Activated naive CD8-positive, alpha-beta T cell treated with anti-CD3 and anti-CD28 coated beads for 36 hours (primary cell): ENCODE measurements at regions not wholly inside any gene's neighbourhood (a gene's known extent, or its start where the extent isn't known, plus 50 kb on each side); places are given as distances from the start of the nearest gene placed in this dataset.

Source experiments
- DNase-seq: peaks from one replicate; pipeline ENCODE4 v3.0.0; 2021
- H3K27ac Mint-ChIP-seq: one replicate; pipeline ENCODE4 v1.8.0; 2022; ENCODE audit warnings: mild to moderate bottlenecking, moderate library complexity, mixed read lengths
- H3K27me3 Mint-ChIP-seq: one replicate; pipeline ENCODE4 v1.8.0; 2022; ENCODE audit warnings: mild to moderate bottlenecking, mixed read lengths
- H3K36me3 Mint-ChIP-seq: one replicate; pipeline ENCODE4 v1.8.0; 2021; ENCODE audit warnings: mild to moderate bottlenecking, mixed read lengths
- H3K4me1 Mint-ChIP-seq: one replicate; pipeline ENCODE4 v1.8.0; 2021; ENCODE audit warnings: mixed read lengths
- H3K4me3 Mint-ChIP-seq: one replicate; pipeline ENCODE4 v1.8.0; 2022; ENCODE audit warnings: mild to moderate bottlenecking, moderate library complexity, mixed read lengths
- H3K9me3 Mint-ChIP-seq: one replicate; pipeline ENCODE4 v1.8.0; 2022; ENCODE audit warnings: mixed read lengths

DNA sequence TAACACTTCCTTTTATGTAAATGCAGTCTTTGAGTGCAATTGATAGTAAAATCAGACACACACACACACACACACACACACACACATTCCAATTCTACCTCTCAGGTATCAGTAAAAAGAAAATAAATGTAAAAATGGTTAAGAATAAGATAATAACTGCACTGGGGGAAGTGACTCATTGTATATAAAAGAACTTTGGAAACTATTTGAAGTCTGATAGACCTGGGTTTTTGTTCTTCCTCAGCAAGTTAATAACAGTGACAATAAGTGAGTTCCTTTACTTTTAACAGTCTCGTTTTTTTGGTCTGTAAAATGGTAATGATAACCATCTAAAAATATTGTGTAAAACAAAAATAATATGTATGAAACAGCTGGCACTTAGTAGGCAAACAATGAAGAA lies 1815.0 kb downstream of the MRPL39 start:
- Mint-ChIP-seq H3K27me3 (no peaks in the 10 kb centered on the region), H3K4me1 (peaks cover 4% of the 10 kb centered on the region), H3K36me3 (no peaks in the 10 kb centered on the region), H3K27ac (no peak overlapping the region), H3K4me3 (no peak overlapping the region), H3K9me3 (no peaks in the 10 kb centered on the region)
- no peak for DNase-seq

DNA sequence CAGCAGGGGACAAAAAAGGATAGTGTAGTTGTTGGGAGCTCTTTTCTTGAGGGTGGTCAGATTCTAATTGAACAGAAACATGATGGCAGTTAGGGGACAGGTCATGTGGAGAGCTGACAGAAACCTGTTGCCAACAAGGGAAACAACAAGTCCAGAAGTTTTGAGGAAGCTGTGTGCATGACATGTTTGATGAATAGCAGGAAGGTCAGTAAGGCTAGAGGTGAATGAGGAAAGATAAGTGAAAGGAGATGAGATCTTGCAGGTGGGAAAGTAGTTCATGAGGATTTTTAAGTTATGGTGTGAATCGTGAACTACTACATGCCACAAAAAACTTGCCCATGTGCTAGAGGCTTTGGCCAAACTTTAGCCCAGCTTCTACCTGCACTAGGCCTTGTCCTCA lies 1817.4 kb downstream of the MRPL39 start:
- Mint-ChIP-seq H3K27me3 (no peaks in the 10 kb centered on the region), H3K36me3 (no peaks in the 10 kb centered on the region), H3K27ac (no peak overlapping the region), H3K4me1 (peaks cover 4% of the 10 kb centered on the region), H3K9me3 (no peaks in the 10 kb centered on the region), H3K4me3 (no peak overlapping the region)
- DNase-seq: no peak

DNA sequence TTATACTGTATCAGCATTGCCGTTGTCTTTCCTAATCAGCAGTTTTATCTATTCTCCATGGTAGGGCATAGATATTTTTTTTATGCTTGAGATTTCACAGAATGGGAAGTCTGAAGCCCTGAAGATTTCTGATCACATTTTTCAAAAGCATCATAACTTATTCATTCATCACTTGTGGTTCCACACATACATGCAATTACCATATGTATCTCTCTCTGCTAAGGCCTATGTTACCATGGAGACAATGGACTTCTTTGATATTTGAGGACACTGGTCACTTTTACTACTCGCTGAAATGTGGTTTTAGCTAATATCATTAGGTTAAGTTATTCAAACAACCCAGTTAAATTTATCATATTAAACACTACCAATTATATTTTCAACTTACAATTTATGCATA lies 1827.0 kb downstream of the MRPL39 start:
- DNase-seq: no peak
- Mint-ChIP-seq H3K9me3 (no peaks in the 10 kb centered on the region), H3K4me3 (no peak overlapping the region), H3K4me1 (no peaks in the 10 kb centered on the region), H3K36me3 (no peaks in the 10 kb centered on the region), H3K27me3 (no peaks in the 10 kb centered on the region), H3K27ac (no peak overlapping the region)

DNA sequence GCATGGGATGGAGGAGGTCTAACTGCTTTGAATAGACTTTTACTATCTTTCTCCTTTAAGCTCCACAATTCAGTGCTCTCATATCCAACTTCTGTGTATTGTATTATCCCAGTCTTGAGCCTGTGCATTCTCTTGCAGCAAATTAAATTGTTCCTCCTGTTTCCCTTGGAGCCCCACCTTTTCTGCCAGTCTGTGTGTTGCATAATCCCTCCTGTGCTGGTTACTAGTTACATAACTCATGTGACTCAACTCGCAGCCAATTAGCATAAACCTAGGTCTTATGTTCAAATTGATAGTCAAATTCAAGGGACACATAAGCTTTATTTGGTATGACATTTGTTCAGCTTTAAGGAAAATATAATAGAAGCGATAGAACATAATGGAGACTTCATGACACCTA lies 1863.5 kb downstream of the MRPL39 start:
- peaks cover 13% of the 10 kb centered on the region for H3K27me3 Mint-ChIP-seq
- no peaks in the 10 kb centered on the region for H3K9me3 Mint-ChIP-seq
- no peaks in the 10 kb centered on the region for H3K36me3 Mint-ChIP-seq
- H3K4me1 Mint-ChIP-seq: no peaks in the 10 kb centered on the region
- H3K27ac Mint-ChIP-seq: no peak overlapping the region
- DNase-seq: no peak
- no peak overlapping the region for H3K4me3 Mint-ChIP-seq

DNA sequence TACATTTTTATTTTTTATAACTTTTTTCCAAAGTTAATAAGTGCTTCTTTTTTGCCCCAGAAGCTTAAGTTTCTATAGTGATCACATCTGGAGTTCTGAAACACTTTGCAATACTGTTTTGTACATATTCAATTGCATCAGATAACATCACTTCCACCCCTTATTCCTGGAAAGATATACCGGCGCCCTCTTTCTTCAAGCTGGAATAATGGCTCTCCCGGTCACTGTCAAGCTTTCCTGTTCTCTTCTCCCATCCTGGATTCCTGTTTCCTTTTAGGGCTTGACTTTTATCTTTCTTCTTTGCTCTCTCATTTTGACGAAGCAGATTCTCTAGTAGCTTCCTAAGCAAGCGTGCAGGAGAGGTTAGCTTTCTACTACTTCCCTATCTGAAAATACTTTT lies 1866.8 kb downstream of the MRPL39 start:
- no peak overlapping the region for H3K4me3 Mint-ChIP-seq
- H3K9me3 Mint-ChIP-seq: no peaks in the 10 kb centered on the region
- no peaks in the 10 kb centered on the region for H3K4me1 Mint-ChIP-seq
- no peak overlapping the region for H3K27ac Mint-ChIP-seq
- peaks cover 16% of the 10 kb centered on the region for H3K27me3 Mint-ChIP-seq
- no peaks in the 10 kb centered on the region for H3K36me3 Mint-ChIP-seq
- DNase-seq: no peak

DNA sequence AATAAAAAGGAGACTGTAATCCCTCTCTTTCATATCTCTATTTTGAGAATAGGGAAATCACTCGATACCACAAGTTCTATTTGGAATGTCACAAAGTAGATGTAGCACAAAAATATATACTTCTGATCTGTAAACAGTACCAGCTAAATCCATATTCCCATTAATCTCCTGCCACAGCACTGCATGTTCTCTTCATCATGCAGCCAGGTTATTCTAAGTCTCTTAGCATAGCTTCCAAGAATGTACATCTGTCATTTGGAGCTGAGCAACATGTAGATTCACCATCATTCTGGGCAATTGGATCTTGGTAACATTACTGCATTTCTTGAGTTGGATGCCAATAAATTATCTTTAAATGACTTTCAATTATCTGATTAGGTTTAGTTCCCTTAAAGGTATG lies 1874.5 kb downstream of the MRPL39 start:
- H3K27me3 Mint-ChIP-seq: peaks cover under 1% of the 10 kb centered on the region
- DNase-seq: no peak
- no peaks in the 10 kb centered on the region for H3K36me3 Mint-ChIP-seq
- H3K9me3 Mint-ChIP-seq: no peaks in the 10 kb centered on the region
- H3K27ac Mint-ChIP-seq: no peak overlapping the region
- no peaks in the 10 kb centered on the region for H3K4me1 Mint-ChIP-seq
- no peak overlapping the region for H3K4me3 Mint-ChIP-seq

DNA sequence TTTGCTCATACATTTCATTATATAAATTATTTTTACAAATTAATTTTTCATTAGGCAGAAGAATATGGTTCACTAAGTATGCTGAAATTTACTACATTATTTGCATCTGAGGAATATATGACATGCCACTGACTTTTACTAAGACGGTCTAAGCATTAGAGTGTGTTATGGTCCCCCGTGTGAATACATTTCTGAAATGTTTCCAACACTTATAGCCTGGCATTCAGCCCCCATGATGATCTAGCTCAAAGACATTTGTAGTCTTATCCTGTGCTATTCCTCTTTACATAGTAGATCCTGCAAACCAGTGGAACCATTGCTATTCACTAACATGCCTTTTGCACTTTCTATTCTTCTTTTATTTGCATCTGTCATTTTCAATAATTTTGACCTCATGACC lies 1878.0 kb downstream of the MRPL39 start:
- Mint-ChIP-seq H3K4me1 (no peaks in the 10 kb centered on the region), H3K36me3 (no peaks in the 10 kb centered on the region), H3K27me3 (peaks cover 4% of the 10 kb centered on the region), H3K4me3 (no peak overlapping the region), H3K9me3 (no peaks in the 10 kb centered on the region), H3K27ac (no peak overlapping the region)
- no peak for DNase-seq

DNA sequence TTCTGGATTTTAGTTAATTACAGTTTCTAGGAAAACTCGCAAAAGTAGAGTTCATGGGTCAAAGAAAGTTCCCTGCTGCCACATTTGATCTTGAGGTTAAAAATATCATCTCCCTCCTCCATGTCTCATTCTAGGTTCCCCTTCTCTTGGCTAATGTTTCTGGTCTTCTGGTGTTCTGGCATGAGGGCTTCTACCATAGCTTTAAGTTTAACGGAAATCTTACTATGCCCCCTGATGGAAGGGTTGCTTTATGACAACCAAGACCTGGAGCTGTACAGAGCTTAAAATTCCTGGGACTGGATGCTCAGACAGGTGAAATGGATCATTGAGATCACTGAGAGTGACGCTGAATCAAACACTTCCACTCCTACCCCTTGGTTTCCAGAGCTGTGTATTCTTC lies 1881.7 kb downstream of the MRPL39 start:
- no peaks in the 10 kb centered on the region for H3K36me3 Mint-ChIP-seq
- H3K4me3 Mint-ChIP-seq: no peak overlapping the region
- H3K4me1 Mint-ChIP-seq: no peaks in the 10 kb centered on the region
- peaks cover 14% of the 10 kb centered on the region for H3K27me3 Mint-ChIP-seq
- no peak overlapping the region for H3K27ac Mint-ChIP-seq
- H3K9me3 Mint-ChIP-seq: no peaks in the 10 kb centered on the region
- no peak for DNase-seq

DNA sequence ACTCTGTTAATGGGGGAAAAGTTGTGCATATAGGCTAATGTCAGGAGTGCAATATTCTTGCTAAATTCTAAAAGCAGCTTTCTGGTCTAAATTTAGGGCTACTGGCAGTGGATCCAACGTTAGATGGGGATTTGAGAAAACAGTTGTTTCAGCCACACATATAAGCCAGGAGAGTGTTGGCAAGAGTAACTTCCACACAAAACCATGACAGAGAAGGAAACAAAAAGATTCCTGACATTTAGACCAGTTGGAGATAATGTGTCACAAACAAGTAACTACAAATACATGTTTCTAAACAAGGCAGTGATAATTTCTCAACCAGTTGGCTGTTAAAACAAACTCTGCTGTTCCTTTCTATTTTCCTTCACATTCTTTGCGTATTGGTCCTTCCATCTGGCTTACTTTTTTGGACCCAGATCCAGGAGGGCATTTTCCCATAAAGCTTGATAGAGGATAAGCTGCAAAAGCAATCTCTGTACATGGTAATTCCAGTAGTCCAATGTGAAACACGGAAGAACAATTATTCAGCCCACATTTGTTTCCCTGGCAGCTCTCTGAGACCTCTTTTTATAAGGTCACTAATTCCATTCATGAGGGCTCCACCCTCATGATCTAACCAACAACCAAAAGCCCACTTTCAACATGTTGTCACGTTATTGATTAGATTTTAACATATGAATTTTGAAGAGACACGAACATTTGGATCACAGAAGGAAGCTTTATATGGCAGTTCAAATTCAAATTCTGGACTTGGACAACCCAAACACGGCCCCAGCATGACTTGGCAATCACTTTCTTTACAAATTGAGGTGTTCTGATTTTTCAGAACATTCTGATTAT lies 1888.6 kb downstream of the MRPL39 start:
- no peaks in the 10 kb centered on the region for H3K36me3 Mint-ChIP-seq

DNA sequence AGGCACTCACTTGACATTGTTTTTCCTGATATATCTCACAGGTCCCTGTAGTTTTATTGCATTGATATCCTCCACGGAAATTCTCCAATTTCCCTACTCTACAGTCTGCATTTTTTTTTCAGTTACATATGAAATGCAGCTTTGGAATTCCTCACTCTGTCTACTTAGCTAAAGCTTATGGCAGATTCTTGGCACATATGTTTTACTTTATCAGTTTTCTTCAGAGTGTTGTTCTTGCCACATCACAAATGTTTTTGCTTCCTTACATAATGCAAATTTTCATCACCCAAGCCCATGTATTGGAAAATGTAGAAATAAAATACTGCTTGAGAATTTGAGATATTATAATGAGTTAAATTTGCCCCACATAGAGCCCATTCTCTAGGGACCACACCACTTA lies 1895.1 kb downstream of the MRPL39 start:
- H3K9me3 Mint-ChIP-seq: no peaks in the 10 kb centered on the region
- H3K4me1 Mint-ChIP-seq: no peaks in the 10 kb centered on the region
- H3K36me3 Mint-ChIP-seq: no peaks in the 10 kb centered on the region
- no peak for DNase-seq
- no peak overlapping the region for H3K4me3 Mint-ChIP-seq
- peaks cover 16% of the 10 kb centered on the region for H3K27me3 Mint-ChIP-seq
- H3K27ac Mint-ChIP-seq: no peak overlapping the region

More for the DNA sequence above, 1888.6 kb downstream of the MRPL39 start:
- Mint-ChIP-seq H3K27me3 (peaks cover 35% of the 10 kb centered on the region), H3K4me1 (no peaks in the 10 kb centered on the region), H3K4me3 (no peak overlapping the region), H3K9me3 (no peaks in the 10 kb centered on the region), H3K27ac (no peak overlapping the region)
- no peak for DNase-seq

DNA sequence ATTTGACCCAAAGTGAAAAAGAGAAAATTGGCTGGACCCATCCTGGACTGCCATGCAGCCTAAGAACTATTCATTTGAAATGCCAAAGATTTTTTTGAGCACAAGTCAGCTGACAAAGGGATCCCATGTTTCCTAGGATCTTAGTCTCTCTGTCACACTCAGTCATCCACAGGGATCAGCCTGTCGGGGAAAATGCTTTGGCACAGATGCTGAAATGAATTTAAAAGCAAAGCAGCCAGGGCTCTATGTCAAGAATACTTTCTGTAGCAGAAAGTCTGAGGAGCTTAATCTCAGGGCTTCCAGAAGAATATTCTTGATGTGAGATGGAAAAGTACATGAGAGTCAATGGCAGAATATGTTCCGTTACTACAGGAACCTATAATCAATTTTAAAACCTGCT lies 1900.8 kb downstream of the MRPL39 start:
- no peak overlapping the region for H3K27ac Mint-ChIP-seq
- H3K4me1 Mint-ChIP-seq: no peaks in the 10 kb centered on the region
- no peaks in the 10 kb centered on the region for H3K27me3 Mint-ChIP-seq
- H3K4me3 Mint-ChIP-seq: no peak overlapping the region
- no peaks in the 10 kb centered on the region for H3K9me3 Mint-ChIP-seq
- DNase-seq: no peak
- no peaks in the 10 kb centered on the region for H3K36me3 Mint-ChIP-seq

DNA sequence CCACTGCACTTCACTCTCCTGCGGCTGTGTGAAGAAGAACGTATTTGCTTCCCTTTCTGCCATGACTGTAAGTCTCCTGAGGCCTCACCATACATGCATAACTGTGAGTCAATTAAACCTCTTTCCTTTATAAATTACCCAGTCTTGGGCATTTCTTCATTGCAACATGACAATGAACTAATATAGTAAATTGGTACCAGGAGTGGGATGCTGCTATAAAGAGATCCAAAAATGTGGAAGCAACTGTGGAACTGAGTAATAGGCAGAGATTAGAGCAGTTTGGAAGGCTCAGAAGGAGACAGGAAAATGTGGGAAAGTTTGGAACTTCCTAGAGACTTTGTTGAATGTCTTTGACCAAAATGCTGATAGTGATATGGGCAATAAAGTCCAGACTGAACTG lies 1907.9 kb downstream of the MRPL39 start:
- no peak overlapping the region for H3K27ac Mint-ChIP-seq

DNA sequence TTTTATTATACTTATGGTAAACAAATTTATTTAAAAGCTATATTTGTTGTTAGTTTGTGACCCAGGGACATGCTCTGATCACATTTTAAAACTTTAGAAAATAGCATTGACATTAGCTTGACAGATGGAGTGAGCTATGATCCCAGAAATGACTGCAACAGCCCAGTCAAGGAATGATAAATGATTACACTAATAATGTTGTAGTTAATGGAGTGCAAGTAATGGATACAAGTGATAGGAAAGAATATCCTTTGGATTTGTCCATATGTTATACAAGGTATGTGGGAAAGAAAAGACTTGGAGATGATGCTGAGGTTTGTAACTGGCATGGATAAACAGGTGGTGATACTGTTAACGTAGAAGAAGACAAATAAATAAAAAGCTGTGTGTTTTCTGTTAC lies 1908.7 kb downstream of the MRPL39 start:
- DNase-seq: no peak
- H3K36me3 Mint-ChIP-seq: no peaks in the 10 kb centered on the region
- no peaks in the 10 kb centered on the region for H3K4me1 Mint-ChIP-seq
- H3K9me3 Mint-ChIP-seq: peaks cover 4% of the 10 kb centered on the region
- H3K27me3 Mint-ChIP-seq: no peaks in the 10 kb centered on the region
- no peak overlapping the region for H3K4me3 Mint-ChIP-seq
- H3K27ac Mint-ChIP-seq: no peak overlapping the region

More for the DNA sequence above, 1907.9 kb downstream of the MRPL39 start:
- H3K4me1 Mint-ChIP-seq: no peaks in the 10 kb centered on the region
- H3K4me3 Mint-ChIP-seq: no peak overlapping the region
- DNase-seq: no peak
- peaks cover 4% of the 10 kb centered on the region for H3K9me3 Mint-ChIP-seq
- H3K27me3 Mint-ChIP-seq: no peaks in the 10 kb centered on the region
- no peaks in the 10 kb centered on the region for H3K36me3 Mint-ChIP-seq

DNA sequence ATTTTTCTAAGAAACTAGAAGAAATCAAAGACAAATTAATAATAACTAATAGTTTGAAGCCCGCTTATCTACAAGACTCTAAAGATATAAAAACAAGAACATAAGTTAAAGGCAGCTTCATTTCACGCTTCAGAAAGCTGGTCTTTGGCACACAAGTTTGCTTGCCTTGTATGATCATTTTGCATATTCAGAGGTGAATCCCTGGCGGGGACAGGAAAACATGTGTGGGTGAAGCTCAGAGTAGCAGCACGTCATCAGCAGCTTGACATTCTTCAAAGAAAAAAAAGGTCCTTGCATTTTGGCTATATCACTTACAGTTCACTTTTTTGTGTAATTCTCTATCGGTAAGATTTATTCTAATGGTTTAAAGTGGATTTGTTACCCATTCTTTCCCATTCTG lies 1911.8 kb downstream of the MRPL39 start:
- no peaks in the 10 kb centered on the region for H3K4me1 Mint-ChIP-seq

DNA sequence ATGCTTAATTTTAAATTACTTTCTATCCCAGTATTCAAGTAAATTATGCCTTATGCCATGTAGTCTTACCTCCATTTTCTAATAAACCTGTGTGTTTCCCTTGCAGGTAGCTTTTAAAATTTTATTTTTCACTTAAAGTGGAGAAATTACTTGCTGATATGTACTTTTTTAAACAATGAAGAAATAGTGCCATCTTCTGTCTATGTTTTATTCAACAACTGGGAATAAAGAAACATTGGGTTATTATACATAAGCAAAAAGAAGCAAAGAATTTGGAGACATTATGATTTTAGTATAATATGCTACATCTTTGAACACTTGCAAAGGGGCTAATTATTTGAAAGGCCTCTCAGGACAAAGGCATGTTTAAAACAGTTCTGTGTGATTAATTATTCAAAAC lies 1912.9 kb downstream of the MRPL39 start:
- Mint-ChIP-seq H3K9me3 (peaks cover 3% of the 10 kb centered on the region), H3K4me1 (no peaks in the 10 kb centered on the region), H3K27me3 (no peaks in the 10 kb centered on the region), H3K4me3 (no peak overlapping the region), H3K27ac (no peak overlapping the region), H3K36me3 (no peaks in the 10 kb centered on the region)
- DNase-seq: no peak

More for the DNA sequence above, 1911.8 kb downstream of the MRPL39 start:
- no peak for DNase-seq
- no peaks in the 10 kb centered on the region for H3K27me3 Mint-ChIP-seq
- peaks cover 4% of the 10 kb centered on the region for H3K9me3 Mint-ChIP-seq
- no peaks in the 10 kb centered on the region for H3K36me3 Mint-ChIP-seq
- no peak overlapping the region for H3K4me3 Mint-ChIP-seq
- H3K27ac Mint-ChIP-seq: no peak overlapping the region

DNA sequence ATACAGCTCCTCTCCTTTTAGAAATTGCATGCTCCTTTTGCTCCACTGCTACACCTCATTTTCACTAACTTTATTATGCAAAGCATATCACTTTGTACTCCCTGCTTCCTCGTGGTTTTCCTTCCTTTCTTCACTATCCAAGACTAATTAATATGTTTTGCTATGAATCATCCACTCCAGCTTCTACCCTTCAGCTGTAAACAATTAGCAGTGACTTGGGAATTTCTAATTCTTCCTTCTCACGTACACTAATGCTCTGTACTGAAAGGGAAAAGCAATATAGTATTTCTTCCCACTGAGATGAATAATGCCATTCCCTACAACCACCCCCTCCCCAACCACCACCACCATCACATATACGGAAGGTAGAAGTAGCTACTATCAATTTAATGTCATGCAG lies 1917.0 kb downstream of the MRPL39 start:
- H3K27me3 Mint-ChIP-seq: peaks cover 3% of the 10 kb centered on the region
- no peaks in the 10 kb centered on the region for H3K9me3 Mint-ChIP-seq
- H3K4me3 Mint-ChIP-seq: no peak overlapping the region

More for the DNA sequence above, 1917.0 kb downstream of the MRPL39 start:
- no peak for DNase-seq
- Mint-ChIP-seq H3K27ac (no peak overlapping the region), H3K4me1 (no peaks in the 10 kb centered on the region), H3K36me3 (no peaks in the 10 kb centered on the region)
